H1 (cell line): ENCODE measurements at regions not wholly inside any gene's neighbourhood (a gene's known extent, or its start where the extent isn't known, plus 50 kb on each side); places are given as distances from the start of the nearest gene placed in this dataset.

Experiments
- CBX5 ChIP-seq: fragments of 300-800, 300-1000 bp; sonication (generic); IDR thresholded peaks from 2 replicates; pipeline ENCODE4 v1.7.1; 2016; ENCODE audit warnings: antibody characterized with exemption, low read length, low read depth
- CREB1 ChIP-seq: IDR thresholded peaks from 2 replicates; pipeline ENCODE4 v1.6.1; 2012; ENCODE audit warnings: inconsistent platforms
- EP300 ChIP-seq, 2 experiments: IDR thresholded peaks; 1 replicate in 1 of 2; 2 replicates in 1 of 2; pipeline ENCODE4 v1.6.1; 2011 to 2012; ENCODE audit warnings: low read depth in 2 of 2, low read length in 2 of 2, mild to moderate bottlenecking in 2 of 2, borderline replicate concordance in 1 of 2, inconsistent platforms in 1 of 2, moderate library complexity in 1 of 2
- EZH2 ChIP-seq: fragments of 200-600 bp; sonication (generic); IDR thresholded peaks from 2 replicates; pipeline ENCODE4 v1.7.1; 2012; ENCODE audit warnings: low read depth, mild to moderate bottlenecking, moderate library complexity, low read length, inconsistent platforms; ENCODE audit not compliant: severe bottlenecking
- GTF2F1 ChIP-seq: IDR thresholded peaks from 2 replicates; pipeline ENCODE4 v1.6.1; 2012; ENCODE audit warnings: low read depth, low read length, improper control_type of control experiment, borderline replicate concordance
- POLR2A ChIP-seq, 2 experiments: IDR thresholded peaks; 1 replicate in 1 of 2; 2 replicates in 1 of 2; pipeline ENCODE4 v1.6.1; 2011; ENCODE audit warnings: low read depth in 2 of 2, low read length in 2 of 2, mild to moderate bottlenecking in 2 of 2; ENCODE audit errors: control extremely low read depth in 1 of 2
- POLR2AphosphoS5 ChIP-seq: IDR thresholded peaks from 2 replicates; pipeline ENCODE4 v1.6.1; 2011; ENCODE audit warnings: low read depth, low read length
- RNF2 ChIP-seq: fragments of 200-900, 300-1000 bp; sonication (generic); IDR thresholded peaks from 2 replicates; pipeline ENCODE4 v1.7.1; 2016; ENCODE audit warnings: borderline replicate concordance, low read depth, mild to moderate bottlenecking, antibody characterized with exemption, low read length; ENCODE audit not compliant: poor library complexity, severe bottlenecking; ENCODE audit errors: missing control alignments
- TAF1 ChIP-seq: IDR thresholded peaks from 2 replicates; pipeline ENCODE4 v1.6.1; 2011; ENCODE audit warnings: mild to moderate bottlenecking, low read depth, low read length
- TCF12 ChIP-seq: IDR thresholded peaks from 2 replicates; pipeline ENCODE4 v1.6.1; 2011; ENCODE audit warnings: low read depth, mild to moderate bottlenecking, low read length
- TF ChIP-seq, protein P1 (sequence below), 3 experiments: IDR thresholded peaks; 1 replicate in 2 of 3; 2 replicates in 1 of 3; pipeline versions ENCODE4 v1.5.1 to v1.6.1; 2011; ENCODE audit warnings: low read length in 3 of 3, mild to moderate bottlenecking in 3 of 3, inconsistent platforms in 2 of 3, low read depth in 1 of 3, moderate library complexity in 1 of 3; ENCODE audit not compliant: insufficient read depth in 1 of 3; ENCODE audit errors: control extremely low read depth in 1 of 3

GRCh38 chr9:86764221-86764624 is 183.1 kb downstream of the GAS1 start:
- no peak for TF ChIP-seq CBX5
- no peak for TF ChIP-seq POLR2A (IDR thresholded peaks at IDR 0.05; ENCODE audit: control extremely low read depth in 1 of 2, low read depth in 2 of 2, low read length in 2 of 2)
- TF ChIP-seq, protein P1, sequence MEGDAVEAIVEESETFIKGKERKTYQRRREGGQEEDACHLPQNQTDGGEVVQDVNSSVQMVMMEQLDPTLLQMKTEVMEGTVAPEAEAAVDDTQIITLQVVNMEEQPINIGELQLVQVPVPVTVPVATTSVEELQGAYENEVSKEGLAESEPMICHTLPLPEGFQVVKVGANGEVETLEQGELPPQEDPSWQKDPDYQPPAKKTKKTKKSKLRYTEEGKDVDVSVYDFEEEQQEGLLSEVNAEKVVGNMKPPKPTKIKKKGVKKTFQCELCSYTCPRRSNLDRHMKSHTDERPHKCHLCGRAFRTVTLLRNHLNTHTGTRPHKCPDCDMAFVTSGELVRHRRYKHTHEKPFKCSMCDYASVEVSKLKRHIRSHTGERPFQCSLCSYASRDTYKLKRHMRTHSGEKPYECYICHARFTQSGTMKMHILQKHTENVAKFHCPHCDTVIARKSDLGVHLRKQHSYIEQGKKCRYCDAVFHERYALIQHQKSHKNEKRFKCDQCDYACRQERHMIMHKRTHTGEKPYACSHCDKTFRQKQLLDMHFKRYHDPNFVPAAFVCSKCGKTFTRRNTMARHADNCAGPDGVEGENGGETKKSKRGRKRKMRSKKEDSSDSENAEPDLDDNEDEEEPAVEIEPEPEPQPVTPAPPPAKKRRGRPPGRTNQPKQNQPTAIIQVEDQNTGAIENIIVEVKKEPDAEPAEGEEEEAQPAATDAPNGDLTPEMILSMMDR (IDR thresholded peaks at IDR 0.05; ENCODE audit: control extremely low read depth in 1 of 3, insufficient read depth in 1 of 3, low read depth in 1 of 3, low read length in 3 of 3) = no peak
- TF ChIP-seq EP300 (IDR thresholded peaks at IDR 0.05; ENCODE audit: borderline replicate concordance in 1 of 2, low read depth in 2 of 2, low read length in 2 of 2) = no peak
- TF ChIP-seq TCF12 = no peak
- no peak for TF ChIP-seq EZH2
- TF ChIP-seq POLR2AphosphoS5 = no peak
- no peak for TF ChIP-seq GTF2F1
- TF ChIP-seq TAF1 = no peak
- TF ChIP-seq CREB1 = no peak
- no peak for TF ChIP-seq RNF2
